NCI-H510A (cell line): ENCODE measurements at regions not wholly inside any gene's neighbourhood (a gene's known extent, or its start where the extent isn't known, plus 50 kb on each side); places are given as distances from the start of the nearest gene placed in this dataset.
"Not testable (repeated sequence)": the region's sequence is repeated elsewhere in the genome, so short reads cannot be mapped to it uniquely, and the experiment has no call there.

Source experiments
- DNase-seq: peaks from one replicate; lab custom pipeline; 2025; lab: John Stamatoyannopoulos, UW

DNA sequence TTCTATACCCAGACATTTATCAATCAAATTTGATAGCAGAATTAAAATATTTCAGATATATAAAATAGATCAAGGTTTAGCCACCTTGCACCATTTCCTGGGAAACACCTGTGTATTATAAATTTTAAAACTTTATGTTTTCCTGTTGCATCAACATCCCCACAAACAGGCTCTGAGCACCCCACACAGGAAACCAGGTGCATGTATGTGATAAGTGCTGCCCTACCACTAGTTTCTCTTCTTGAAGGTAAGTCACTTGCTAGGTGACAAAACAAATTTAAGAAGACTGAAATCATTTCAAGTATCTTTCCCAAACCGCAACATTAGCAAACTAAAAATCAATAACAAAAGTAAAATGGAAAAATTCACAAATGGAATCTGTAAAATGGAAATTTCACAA lies 496.1 kb upstream of the CCDC54 start:
- no peak for DNase-seq

DNA sequence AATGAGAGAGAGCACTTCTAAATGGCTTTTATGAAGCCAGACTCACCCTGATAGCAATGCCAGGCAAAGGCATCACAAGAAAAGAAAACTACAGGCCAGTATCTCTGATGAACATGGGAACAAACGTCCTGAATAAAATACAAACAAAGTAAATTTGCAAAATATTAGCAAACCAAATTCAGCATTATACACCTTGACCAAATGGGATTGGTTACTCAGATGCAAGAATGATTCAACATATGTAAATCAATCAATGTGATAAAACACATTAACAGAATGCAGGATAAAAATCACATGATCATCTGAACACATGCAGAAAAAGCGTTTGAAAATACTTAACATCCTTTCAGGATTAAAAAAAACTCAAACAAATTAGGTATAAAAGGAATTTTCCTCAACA lies 494.9 kb upstream of the CCDC54 start:
- DNase-seq, result no peak

DNA sequence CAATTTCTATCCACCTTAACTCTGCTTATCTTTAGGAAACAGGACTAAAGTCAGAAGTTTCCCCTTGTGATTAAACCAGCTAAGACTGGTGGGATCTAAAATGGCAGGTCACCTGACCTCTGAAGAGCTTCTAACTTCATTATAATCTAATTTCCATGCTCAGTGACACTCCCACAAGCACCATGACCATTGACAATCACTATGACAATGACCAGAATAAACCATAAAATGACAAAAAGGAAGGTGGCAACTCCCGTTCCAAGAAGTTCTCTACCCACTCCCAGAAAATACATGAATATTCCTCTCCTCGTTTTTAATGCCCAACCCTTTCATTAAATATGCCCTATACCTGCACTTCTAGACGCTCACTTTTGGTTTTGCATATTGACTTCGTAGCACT lies 471.2 kb upstream of the CCDC54 start:
- no peak for DNase-seq

DNA sequence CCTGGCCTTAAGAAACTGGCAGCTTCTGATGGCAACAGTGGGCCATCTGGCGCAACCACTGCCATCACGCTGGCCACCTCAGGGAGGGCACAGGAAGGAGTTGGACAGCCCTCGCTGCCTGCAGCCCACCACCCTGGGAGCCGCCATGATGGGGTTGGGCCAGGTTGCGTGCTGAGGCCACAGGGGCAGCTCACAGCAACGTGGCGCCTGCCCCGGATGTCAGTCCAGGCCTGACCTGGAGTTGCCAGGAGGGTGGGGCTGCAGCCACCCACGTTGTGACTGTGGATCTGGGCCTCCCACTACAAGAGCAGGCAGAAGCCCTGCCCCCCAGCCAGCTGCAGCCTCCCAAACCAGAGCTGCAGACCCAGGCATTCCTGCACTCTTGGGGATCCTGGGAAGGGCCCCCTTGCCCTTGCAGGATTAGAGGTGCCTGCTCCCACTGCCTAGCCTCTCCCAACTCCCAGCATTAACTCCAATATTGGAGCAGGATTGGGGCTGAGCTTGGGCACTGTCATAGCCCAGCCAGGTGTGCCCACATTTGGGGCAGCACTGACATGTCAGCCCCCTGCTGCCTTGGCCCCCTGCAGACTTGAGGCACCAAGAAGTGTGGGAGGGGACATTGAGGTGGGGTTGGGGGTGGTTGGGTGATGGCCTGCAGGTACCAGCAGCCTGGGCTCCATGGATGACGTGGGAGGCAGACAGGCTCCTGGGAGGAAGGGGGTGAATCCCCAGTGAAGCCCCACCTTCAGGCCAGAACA lies 468.9 kb upstream of the CCDC54 start:
- no peak for DNase-seq

DNA sequence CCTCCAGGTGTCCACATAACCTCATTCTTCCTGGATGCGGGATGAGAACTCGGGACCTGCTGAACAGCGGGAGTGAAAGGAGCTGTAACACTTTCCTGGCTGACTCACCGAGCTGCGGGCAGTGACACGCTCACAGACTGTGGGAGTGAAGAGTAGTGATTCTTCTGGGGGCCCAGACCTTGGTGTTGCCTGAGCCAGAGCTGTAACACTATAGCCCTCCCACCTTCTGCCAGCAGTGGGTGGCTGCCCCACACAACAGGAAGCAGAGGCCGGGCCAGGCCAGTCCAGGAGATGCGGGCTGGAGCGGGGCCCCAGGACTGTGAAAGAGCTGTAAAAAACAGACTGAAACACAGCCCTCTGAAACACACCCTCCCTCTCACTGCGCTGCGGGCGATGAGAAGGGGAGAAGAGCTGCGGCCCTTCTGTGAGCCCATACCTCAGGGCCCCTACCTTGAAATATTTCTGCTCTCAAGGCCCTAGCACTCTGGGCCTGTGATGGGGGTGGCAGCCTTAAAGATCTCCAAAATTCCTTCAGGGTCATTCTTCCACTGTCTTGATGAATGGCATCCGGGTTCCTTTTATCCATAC lies 464.0 kb upstream of the CCDC54 start:
- no peak for DNase-seq

DNA sequence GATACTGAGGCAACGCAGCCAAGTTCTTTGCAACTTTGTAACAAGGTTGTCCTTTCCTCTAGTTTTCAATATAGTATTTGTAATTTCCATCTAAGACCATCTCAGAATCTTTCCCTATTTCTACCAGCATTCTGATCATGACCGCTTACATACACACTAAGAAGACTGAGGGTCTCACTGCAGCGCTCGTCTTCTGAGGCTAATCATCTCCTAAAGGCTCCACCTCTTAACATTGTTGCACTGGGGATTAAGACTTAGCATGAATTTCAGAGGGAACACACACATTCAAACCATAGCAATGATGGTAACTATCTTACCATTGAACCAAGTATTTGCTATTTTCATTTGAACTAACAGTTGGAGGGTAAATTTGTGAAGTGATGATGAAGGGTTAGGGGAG lies 463.3 kb upstream of the CCDC54 start:
- no peak for DNase-seq

DNA sequence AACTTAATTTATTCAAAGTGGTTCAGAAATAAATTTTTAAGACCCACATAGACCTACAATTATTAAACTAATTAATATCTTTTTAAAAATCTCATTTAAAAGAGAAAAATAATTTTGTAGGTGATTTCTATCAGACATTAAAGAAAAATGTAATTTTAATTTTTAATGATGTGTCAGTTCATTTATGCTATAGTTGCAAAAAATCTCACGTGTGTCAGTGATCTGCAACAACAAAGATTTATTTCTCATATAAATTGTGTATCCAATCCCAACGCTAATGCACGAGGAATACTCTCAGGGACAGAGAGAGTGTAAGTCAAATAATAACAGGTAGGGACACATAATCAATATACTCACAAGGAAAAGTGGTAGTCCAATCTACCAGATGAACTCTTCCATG lies 456.6 kb upstream of the CCDC54 start:
- DNase-seq, result no peak

DNA sequence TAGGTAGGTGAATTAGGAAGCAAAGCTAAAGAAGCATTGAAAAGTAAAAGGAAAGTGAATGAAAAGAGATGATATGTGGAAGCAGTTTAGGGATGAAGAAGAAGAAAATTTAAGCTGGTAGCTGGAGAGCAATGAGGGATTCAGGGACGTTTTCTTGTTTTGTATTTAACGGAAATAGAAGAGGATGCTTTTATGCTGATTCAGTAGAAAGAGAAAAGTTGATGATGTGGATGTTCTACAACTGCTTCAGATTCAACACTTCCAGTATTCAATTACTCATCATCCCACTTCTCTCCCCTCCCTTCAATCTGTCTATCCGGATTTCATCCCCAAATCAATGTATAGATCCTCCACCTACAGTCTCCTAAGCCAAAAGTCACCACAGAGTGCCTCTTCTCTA lies 448.2 kb upstream of the CCDC54 start:
- DNase-seq, result no peak

DNA sequence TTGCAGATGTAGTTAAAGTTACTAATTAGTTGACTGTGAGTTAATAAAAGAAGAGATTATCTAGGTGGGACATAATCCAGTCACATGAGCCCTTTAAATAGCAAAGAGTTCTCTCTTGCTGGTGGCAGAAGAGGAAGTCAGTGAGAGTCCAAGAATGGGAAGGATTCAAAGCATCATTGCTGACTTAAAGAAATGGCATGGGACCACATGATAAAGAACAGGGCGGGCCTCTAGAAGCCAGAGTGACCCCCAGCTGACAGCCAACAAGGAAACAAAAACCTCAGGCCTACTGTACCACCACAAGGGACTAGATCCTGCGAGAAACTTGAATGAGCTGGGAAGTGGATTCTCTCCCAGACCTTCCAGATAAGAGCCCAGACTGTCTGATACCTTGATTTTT lies 447.2 kb upstream of the CCDC54 start:
- DNase-seq, result no peak

DNA sequence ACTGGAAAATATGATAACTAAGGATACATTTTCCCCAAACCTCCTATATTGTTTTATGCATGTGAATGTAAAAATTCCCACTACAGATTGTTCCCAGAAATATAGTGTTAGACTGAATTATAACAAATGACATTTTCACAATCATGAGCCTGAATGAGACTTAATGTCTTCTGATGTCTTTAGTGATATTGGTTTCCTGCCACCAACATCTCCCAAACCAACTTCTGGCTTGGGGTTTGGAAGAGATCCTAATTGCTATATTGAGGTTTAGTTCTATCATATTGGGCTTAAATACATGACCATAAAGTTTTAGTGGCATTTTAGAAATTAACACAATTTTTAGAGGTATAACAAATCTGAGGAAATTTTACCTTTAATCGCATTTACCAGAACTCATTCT lies 445.3 kb upstream of the CCDC54 start:
- DNase-seq, result no peak

DNA sequence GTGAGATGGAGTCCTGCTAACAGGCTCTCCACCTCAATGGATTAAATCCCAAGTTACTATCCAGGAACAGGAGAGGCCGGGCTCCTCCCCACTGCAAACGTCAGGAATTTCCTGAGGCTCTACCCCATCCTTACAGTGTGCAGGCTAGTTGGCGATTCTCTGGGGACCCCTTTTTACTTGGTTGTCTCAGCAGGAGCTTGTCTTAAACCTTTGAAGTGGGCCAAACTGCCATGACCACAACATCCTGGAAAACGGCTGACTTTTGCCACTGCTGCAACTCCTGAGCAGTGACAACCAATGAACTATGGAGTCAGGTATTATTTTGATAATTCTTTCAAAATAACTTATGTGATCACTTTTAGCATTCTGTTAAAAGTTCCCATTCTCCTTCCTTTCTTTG lies 440.9 kb upstream of the CCDC54 start:
- no peak for DNase-seq

DNA sequence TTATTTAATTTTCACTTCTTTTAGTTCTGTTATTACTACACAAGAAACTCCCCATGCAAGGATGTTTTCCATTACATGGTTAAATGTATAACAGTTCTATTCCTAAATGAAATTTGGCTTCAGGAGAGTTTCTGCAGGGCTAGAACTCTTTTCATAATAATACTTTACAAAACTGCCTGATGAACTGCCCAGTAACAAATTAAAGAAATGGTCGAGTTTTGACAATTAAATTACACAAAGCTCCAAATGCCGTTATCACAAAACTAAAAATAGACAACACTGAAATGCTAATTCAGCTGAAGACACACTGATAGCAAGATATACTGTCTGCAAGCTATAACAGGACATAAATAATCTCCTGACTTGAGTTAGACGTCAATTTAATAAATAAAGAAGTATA lies 435.2 kb upstream of the CCDC54 start:
- DNase-seq, result no peak

DNA sequence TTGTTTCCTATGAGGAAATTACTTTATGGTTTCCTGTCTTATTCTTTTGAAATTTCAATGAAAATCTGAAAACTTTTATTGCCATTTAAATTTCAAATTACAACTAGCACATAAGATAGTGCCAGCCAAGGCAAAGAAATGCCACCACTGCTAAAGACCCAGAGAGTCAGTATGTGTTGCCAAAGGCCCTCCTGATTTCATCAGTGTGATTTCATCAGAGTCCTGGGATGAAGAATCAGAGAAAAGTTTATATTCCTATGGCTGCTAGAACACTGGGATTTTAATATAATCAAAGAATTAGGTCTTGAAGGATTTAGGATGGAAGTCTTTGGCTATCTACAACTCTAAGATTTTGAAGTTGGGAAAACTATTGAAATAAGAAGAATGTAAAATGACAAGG lies 434.2 kb upstream of the CCDC54 start:
- DNase-seq, result no peak

DNA sequence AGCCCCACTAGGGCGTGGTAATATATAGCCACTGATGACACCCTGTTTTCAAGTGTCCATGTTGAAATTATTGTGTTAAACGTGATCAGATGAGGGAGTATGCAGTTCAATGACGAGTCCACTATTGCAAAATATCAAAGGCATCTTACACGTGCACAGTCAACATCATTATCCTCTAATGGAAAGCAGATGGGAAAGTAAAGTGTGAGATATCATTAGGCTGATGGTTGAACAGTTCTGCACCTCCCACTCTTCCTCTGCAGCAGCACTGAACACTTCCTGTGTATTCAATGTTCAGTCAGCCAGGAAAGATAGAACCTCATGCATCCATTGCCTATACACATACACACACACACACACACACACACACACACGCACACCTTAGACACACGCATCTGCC lies 431.8 kb upstream of the CCDC54 start:
- no peak for DNase-seq

DNA sequence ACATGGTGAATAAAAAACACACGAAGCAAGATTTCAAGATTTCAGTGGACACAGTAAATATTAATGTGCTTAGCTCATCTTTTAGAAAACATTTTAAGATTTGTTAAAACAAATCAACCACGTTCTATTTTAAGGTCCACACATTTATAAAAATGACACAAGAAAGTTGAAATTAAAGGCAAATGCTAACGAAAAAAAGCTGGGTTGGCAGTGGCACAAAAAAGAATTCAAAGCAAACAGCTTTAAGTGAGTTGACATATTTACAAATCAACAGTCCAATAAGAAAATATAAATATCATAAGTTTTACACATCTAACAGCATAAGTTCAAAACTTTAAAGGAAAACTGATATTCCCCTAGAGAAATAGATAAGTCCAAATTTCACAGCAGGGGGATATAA lies 430.4 kb upstream of the CCDC54 start:
- no peak for DNase-seq

DNA sequence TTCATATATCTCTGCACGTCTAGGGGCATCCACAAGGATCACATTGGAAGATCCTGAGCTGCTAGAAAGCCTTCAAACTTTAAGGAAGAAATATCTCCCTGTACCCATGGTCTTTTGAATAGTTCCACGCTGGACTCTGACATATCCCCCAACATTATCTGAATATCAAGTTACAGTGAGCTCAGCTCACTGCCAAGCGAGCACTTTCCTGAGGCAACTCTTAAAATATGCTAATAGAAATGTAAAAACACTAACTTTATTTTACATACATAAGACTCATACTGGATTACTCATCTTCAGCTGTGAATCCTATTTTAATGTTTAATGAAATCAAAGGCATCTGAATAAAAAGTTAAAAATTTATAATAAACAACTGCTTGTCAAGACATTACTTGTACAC lies 420.2 kb upstream of the CCDC54 start:
- no peak for DNase-seq

DNA sequence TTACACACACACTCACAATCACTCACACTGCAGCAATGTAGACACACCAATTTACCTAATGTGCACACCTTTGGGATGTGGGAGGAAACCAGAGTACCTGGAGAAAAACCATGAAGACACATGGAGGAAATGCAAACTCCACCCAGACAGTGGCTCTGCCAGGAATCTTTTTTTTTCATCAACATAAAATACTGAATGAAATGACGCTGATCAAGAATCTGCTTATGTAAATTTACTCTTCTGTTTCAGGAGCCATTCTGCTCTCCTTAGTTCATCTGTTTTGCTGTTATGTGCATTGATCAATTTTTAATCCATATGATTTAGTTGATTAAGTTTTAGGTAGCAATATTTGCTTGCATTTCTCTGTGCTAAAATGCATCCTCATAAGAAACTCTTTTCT lies 414.2 kb upstream of the CCDC54 start:
- no peak for DNase-seq

DNA sequence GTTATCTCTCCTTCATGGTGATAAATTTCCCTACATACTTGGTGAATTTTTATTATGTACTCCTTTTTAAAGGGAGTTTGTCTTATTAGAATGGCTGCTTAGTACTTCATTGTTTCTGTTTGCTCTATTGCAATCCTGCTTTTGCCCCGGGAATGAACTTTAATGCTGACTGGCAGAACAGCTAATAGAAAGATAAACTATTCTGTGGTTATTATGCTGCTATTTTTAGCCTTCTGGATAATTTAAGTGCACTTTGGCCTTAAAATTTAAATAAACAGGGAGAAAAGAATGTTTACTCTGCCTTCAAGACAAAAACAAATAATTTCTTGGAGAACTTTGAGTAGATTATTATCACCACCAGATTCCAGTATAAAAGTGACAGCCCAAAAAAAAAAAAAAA lies 413.8 kb upstream of the CCDC54 start:
- no peak for DNase-seq

DNA sequence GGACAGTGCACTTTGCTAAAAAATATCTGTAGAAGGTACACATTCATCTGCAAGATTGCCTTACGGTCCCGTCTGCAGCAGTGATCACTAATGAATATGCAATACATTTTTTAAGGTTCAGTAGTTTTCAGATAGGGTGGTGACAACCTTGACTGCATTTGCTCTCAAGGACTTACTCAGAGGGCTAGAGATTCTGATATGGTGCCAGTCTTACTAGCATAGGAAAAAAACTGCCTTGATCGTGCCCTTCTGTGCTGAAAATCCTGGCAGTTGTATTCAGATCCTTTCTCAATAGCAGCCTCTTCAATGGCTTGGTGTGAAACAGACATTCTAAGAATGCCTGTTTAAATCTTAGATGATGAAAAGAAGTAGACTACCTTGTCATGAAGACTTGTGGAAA lies 411.9 kb upstream of the CCDC54 start:
- DNase-seq, result no peak

DNA sequence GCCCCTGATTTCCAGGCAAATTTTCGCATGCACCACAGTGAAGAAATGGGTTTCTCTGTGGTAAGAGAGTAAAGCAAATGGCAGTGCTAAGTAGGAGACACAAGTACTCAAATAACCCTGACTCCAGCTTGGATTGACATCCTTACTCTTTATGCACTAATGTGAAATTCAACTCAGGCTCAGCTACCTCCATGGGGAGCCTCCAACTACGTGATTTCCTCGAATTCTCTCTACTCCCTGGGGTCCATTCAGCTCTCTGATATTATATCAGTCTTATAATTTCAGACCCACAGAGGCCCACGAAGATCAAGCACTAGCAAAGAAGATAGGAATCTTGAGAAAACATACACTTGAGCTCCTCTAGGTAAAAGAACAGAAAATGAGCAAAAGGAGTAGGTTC lies 407.6 kb upstream of the CCDC54 start:
- DNase-seq, result no peak

DNA sequence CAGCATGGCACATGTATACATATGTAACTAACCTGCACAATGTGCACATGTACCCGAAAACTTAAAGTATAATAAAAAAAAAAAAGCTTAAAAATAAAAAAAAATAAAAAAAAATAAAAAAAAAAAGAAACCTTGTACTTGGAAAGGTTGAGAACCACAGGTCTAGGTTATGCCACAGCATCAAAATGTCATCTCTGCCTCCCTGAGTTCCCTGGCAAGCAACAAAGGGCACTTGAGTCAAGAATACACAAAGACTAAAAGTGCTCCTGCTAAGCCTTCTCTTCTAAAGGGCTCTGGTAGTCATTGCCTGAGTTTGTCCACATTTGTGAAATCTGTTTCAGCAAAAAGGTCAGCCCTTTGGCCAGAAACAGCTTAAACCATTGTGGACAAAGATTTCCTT lies 395.8 kb upstream of the CCDC54 start:
- no peak for DNase-seq

DNA sequence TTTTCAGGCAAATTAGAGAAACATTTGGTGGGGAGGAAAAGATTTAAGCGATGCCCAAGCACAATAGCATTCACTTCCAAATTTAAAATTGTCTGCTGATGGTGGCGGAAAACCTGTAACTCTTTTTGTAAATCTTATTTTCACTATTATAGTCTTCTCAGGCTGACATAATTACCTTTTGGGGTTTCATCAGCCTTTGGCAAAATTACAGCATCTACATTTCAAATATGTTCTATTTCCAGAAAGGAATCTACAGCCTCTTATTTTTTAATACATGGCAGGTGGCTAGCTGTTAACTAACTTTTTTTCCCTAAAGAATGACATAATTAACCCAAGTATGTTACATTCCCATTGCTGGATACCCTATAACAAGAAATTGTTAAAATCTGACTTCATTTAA lies 391.5 kb upstream of the CCDC54 start:
- no peak for DNase-seq

DNA sequence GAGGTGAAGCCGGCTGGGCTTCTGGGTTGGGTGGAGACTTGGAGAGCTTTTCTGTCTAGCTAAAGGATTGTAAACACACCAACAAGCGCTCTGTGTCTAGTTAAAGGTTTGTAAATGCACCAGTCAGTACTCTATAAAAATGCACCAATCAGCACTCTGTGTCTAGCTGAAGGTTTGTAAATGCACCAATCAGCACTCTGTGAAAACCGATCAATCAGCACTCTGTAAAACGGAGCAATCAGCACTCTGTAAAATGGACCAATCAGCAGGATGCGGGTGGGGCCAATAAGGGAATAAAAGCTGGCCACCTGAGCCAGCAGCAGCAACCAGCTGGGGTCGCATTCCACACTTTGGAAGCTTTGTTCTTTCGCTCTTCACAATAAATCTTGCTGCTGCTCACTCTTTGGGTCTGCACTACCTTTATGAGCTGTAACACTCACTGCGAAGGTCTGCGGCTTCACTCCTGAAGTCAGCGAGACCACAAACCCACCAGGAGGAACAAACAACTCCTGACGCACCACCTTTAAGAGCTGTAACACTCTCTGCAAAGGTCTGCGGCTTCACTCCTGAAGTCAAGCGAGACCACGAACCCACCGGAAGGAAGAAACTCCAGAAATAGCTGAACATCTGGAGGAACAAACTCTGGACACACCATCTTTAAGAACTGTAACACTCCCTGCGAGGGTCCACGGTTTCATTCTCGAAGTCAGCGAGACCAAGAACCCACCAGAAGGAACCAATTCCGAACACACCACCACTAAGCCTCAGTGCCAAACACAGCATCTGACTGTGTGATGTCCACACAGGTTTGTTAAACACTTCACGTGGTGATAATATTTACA lies 378.2 kb upstream of the CCDC54 start:
- not testable (repeated sequence) for DNase-seq
